GM20431 (cell line): ENCODE measurements at regions not wholly inside any gene's neighbourhood (a gene's known extent, or its start where the extent isn't known, plus 50 kb on each side); places are given as distances from the start of the nearest gene placed in this dataset.

Source experiments
- in situ Hi-C: fragments of 300-500 bp; cut with MseI, MboI; formaldehyde crosslinking; loops from one replicate; pipeline ENCODE4 v1.15.0; 2020; ENCODE audit warnings: low sequenced_read_pairs; ENCODE audit not compliant: unreplicated experiment

- in situ Hi-C loops: no loop called here
Measured at GRCh38 chr2:128720080-128721022, 401.7 kb upstream of the HS6ST1 start.

GRCh38 chr2:128721096-128721495, 402.4 kb upstream of the HS6ST1 start:
- in situ Hi-C loops: no loop called here

- in situ Hi-C loops: no loop called here
Measured at GRCh38 chr2:128722489-128722888, 403.8 kb upstream of the HS6ST1 start.

- in situ Hi-C loops: no loop called here
Measured at GRCh38 chr2:128724547-128724946, 405.9 kb upstream of the HS6ST1 start.

- in situ Hi-C loops: no loop called here
Measured at GRCh38 chr2:128724972-128725371, 406.3 kb upstream of the HS6ST1 start.

- in situ Hi-C loops: no loop called here
Measured at GRCh38 chr2:128726236-128726635, 407.6 kb upstream of the HS6ST1 start.

GRCh38 chr2:128726911-128727310, 408.2 kb upstream of the HS6ST1 start:
- in situ Hi-C loops: no loop called here

- in situ Hi-C loops: no loop called here
Measured at GRCh38 chr2:128727404-128727803, 408.7 kb upstream of the HS6ST1 start.

GRCh38 chr2:128727914-128728313, 409.2 kb upstream of the HS6ST1 start:
- in situ Hi-C loops: no loop called here

- in situ Hi-C loops: no loop called here
Measured at GRCh38 chr2:128729051-128729450, 410.4 kb upstream of the HS6ST1 start.

GRCh38 chr2:128731994-128732650, 413.5 kb upstream of the HS6ST1 start:
- in situ Hi-C loops: no loop called here

GRCh38 chr2:128732976-128733431, 414.3 kb upstream of the HS6ST1 start:
- in situ Hi-C loops: no loop called here

GRCh38 chr2:128733450-128733849, 414.8 kb upstream of the HS6ST1 start:
- in situ Hi-C loops: no loop called here

- in situ Hi-C loops: no loop called here
Measured at GRCh38 chr2:128734521-128735295, 416.0 kb upstream of the HS6ST1 start.

- in situ Hi-C loops: no loop called here
Measured at GRCh38 chr2:128735296-128735960, 416.8 kb upstream of the HS6ST1 start.

GRCh38 chr2:128736046-128736688, 417.5 kb upstream of the HS6ST1 start:
- in situ Hi-C loops: no loop called here

GRCh38 chr2:128736689-128737545, 418.2 kb upstream of the HS6ST1 start:
- in situ Hi-C loops: no loop called here

- in situ Hi-C loops: no loop called here
Measured at GRCh38 chr2:128737546-128737826, 418.8 kb upstream of the HS6ST1 start.
